A673 (cell line): ENCODE measurements at regions not wholly inside any gene's neighbourhood (a gene's known extent, or its start where the extent isn't known, plus 50 kb on each side); places are given as distances from the start of the nearest gene placed in this dataset.

ENCODE experiments used
- EZH2 ChIP-seq: fragments of 200-600 bp; sonication (generic); IDR thresholded peaks from 2 replicates; pipeline ENCODE4 v1.6.1; 2017; ENCODE audit warnings: borderline replicate concordance, low read depth, mild to moderate bottlenecking, mixed read lengths, antibody characterized with exemption, low read length; ENCODE audit not compliant: poor library complexity, severe bottlenecking
- TF ChIP-seq, protein P1 (sequence below): fragments of 300-800, 200-600 bp; sonication (generic); conservative IDR thresholded peaks from 2 replicates; pipeline ENCODE4 v1.5.1; 2017; ENCODE audit warnings: low read depth, mild to moderate bottlenecking, antibody characterized with exemption, low read length, moderate library complexity, mixed read lengths

- TF ChIP-seq, protein P1, sequence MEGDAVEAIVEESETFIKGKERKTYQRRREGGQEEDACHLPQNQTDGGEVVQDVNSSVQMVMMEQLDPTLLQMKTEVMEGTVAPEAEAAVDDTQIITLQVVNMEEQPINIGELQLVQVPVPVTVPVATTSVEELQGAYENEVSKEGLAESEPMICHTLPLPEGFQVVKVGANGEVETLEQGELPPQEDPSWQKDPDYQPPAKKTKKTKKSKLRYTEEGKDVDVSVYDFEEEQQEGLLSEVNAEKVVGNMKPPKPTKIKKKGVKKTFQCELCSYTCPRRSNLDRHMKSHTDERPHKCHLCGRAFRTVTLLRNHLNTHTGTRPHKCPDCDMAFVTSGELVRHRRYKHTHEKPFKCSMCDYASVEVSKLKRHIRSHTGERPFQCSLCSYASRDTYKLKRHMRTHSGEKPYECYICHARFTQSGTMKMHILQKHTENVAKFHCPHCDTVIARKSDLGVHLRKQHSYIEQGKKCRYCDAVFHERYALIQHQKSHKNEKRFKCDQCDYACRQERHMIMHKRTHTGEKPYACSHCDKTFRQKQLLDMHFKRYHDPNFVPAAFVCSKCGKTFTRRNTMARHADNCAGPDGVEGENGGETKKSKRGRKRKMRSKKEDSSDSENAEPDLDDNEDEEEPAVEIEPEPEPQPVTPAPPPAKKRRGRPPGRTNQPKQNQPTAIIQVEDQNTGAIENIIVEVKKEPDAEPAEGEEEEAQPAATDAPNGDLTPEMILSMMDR, result no peak
- no peak for TF ChIP-seq EZH2
Measured at GRCh38 chr12:76268267-76268666, 79.9 kb downstream of the BBS10 start.
